ENCODE measurements at regions not wholly inside any gene's neighbourhood (a gene's known extent, or its start where the extent isn't known, plus 50 kb on each side); places are given as distances from the start of the nearest gene placed in this dataset.

DNA sequence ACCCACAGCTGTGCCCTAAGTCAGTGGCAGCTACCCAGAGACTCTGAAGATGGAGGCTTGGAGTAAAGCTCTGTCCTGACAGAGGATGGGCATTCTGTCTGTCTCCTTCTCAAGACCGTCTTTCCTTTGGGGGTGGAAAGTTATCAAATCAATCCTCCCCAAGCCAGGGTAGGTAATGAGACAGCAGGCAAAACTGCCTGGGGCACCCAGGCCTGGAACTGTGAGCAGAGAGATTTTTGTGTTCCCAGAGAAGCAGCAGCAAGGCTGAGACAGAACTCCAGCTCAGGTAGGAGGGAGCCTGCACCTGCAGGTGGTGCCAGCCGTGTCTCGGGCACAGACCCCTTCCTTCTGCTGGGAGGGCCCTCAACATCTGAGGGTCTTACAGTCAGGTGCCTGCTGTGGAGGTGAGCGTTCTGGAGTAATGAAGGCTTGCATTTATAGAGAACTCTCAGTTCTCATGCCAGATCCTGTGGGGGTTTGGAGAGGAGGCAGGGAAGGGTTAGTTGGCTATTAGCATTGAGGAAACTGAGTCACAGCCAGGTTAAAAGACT lies 95.6 kb downstream of the RIPK4 start:
- DNase-seq = no peak

- no peak for DNase-seq
Measured at GRCh38 chr21:41670056-41670805, 96.6 kb downstream of the RIPK4 start.

GRCh38 chr21:41669533-41669830 lies 97.4 kb downstream of the RIPK4 start:
- DNase-seq = no peak

DNA sequence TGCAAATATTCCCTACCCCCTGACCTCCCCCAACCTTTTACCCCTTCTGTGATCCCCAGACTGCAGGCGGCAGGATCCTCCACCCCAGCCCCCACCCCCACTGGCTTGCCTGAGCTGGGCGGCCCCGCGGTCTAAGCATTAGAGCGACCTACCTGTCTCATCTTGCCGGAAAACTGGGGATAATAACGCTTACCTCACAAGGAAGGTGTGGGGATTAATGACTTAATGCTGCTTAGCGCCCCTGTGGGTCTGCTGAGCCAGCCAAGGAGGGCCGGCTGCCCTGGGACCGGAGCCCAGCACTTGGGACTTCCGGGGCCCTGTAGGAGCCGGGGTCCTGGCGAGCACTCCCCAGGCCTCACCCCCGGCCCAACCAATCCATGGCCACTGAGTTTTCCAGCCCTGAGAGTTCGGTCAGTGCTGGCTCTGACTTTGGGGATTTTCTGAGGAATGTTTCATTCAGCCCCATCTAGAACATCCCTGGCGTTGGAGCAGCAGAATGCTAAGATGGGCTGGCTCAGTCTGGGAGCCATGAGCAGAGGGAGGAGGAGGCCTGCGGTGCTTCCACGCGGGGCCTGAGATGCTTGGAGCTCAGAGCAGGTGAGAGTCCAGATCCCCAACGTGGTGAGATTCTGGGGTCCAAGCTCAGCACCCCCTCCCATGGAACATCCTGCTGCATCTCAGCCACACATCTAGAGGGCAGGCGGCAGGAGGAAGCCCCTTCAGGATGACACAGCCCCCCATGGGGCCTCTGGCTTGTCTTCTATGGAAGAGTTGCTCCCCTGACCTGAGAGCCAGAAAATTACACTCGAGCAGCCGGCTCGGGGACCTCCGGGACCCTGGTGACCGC lies 97.9 kb downstream of the RIPK4 start:
- no peak for DNase-seq

DNA sequence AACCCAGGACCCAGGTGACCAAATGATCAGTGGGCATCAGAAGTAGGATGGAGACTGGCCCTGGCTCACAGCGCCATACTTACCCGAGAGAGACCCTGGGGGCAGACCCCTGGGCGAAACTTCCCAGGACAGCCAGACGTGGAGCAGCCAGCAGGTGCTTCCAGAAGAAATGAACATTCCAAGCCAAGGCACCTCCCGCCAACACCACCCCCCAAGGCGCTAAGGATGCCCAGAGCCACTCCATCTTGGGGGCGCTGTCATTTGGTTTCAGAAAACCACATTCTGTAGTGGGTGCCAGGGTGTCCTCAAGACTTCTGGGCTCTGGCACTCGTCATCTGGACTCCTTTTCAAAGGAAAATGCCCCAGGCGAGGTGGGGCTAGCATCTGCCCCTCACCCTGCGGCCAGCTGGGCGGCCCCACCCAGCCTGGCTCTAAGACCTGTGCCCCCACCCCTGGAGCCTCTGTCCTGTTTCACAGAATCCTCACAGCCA lies 98.8 kb downstream of the RIPK4 start:
- no peak for DNase-seq

GRCh38 chr21:41667136-41667535 lies 99.7 kb downstream of the RIPK4 start:
- DNase-seq = no peak

- no peak for DNase-seq
Measured at GRCh38 chr21:41666641-41667081, 100.2 kb downstream of the RIPK4 start.

- DNase-seq = no peak
Measured at GRCh38 chr21:41665766-41666595, 100.9 kb downstream of the RIPK4 start.

GRCh38 chr21:41664881-41665765 lies 101.7 kb downstream of the RIPK4 start:
- peak; percentile 54 for DNase-seq

GRCh38 chr21:41663805-41664788 lies 102.8 kb downstream of the RIPK4 start:
- DNase-seq = no peak

DNA sequence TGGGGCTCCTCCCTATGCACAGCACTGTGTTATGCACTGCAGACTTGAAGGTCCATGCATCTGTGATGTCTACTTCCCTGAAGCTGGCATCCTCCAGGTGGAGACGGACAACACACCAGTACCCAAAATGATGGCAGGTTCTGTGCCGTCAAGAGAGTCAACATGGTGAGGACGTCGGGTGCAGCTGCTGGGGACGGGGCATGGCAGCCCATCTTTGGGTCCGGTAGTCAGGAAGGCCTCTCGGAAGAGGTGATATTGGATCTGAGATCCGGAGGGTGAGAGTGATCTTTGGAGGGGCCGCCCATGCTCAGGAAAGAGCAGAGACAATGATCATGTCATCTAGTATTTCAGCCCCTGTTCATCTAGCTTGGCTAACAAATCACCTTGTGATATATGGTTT lies 104.1 kb downstream of the RIPK4 start:
- no peak for DNase-seq

DNA sequence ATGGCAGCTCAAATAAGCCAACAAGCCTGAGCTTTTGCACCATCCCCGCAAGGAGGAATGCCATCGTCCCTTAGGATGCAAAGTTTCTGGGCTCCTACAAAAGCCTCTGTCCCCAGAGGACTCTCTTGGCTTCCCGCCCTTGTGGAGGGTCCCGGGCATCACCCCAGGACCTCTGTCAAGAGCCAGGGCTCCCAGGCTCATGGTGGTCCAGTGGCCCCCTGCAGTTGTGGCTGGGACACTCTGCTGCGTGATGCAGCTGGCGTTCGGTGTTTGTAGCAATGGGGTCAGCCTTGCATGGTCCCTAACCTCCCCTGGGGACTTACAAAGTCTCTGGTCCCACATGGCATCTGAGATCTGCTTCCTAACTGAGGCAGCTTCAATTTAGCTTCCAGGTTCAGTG lies 104.7 kb downstream of the RIPK4 start:
- no peak for DNase-seq

DNA sequence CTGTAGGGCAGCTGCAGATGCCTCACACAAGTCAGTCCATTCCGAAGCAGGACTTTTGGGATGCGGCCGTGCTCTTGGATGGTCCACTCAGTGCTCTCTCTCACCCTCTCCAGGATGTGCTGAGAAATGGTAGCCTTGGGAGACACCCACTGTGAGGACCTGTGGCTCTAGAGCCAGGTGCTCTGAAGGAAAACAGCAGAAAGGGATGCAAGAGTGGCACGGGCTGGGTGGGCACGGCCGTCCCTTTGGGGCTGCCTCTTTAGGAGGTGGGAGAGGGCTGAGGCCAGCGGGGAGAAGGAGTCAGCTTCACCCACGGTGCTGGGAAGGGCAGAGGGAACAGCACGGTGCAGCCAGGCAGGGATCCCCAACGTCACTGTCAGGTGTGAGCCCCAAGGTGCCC lies 106.1 kb downstream of the RIPK4 start:
- no peak for DNase-seq

GRCh38 chr21:41659791-41660560 lies 106.9 kb downstream of the RIPK4 start:
- DNase-seq = no peak

DNA sequence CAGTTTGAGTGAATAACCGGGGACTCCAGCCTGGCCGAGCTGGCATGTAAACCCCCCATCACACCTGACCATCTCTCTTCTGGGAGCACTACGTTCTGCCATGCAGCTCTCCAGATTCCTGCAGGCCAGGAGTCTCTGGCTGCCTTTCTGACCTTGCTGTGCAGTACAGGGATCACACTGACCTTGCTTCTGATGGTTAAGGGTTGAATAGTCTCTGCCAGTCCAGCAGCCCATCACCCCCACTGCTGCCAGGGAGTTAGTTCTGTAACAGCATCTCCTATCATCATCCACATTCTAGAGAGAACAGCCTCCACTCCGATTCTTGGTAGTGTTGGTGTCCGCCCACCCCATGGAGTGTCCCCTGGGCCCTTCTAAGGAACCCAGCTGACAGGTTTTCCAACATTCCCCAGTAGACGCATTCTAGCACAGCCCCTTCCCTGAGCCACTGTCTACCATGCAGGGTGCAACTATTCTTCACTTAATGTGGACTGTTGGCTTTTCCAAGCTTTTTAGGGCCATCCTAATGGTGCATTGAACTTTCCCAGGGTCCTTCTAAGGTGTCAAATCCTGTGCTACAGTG lies 109.8 kb downstream of the RIPK4 start:
- DNase-seq = no peak

DNA sequence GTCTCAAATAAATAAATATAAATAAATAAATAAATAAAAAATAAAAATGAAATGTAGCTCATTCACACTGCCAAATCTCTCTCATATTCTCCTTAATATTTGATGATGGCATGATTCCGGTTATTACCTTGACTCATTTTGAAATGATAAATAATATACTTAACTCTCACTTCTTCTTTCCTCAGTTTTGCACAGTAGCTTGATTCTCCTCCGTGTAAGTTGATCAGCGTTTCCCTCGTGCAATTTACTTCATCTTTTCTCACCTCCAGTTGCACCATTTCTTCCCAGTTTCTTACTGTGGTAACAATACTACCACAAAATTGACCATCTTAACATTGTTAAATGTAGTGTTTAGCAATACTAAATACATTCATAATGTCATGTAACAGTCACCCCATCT lies 111.6 kb downstream of the RIPK4 start:
- DNase-seq = no peak

GRCh38 chr21:41653954-41654491 lies 112.8 kb downstream of the RIPK4 start:
- DNase-seq = peak; percentile 84

- DNase-seq = no peak
Measured at GRCh38 chr21:41653243-41653953, 113.5 kb downstream of the RIPK4 start.

GRCh38 chr21:41651830-41652229 lies 115.0 kb downstream of the RIPK4 start:
- DNase-seq = no peak

All from fibroblast of upper back skin (primary cell).